HG03354 (cell line): ENCODE measurements at regions not wholly inside any gene's neighbourhood (a gene's known extent, or its start where the extent isn't known, plus 50 kb on each side); places are given as distances from the start of the nearest gene placed in this dataset.

Experiments
- ATAC-seq: cut with Tn5 transposase; IDR thresholded peaks from one replicate; pipeline ENCODE4 v1.9.1; 2021; ENCODE audit warnings: mild to moderate bottlenecking; ENCODE audit not compliant: unreplicated experiment, poor library complexity, severe bottlenecking

DNA sequence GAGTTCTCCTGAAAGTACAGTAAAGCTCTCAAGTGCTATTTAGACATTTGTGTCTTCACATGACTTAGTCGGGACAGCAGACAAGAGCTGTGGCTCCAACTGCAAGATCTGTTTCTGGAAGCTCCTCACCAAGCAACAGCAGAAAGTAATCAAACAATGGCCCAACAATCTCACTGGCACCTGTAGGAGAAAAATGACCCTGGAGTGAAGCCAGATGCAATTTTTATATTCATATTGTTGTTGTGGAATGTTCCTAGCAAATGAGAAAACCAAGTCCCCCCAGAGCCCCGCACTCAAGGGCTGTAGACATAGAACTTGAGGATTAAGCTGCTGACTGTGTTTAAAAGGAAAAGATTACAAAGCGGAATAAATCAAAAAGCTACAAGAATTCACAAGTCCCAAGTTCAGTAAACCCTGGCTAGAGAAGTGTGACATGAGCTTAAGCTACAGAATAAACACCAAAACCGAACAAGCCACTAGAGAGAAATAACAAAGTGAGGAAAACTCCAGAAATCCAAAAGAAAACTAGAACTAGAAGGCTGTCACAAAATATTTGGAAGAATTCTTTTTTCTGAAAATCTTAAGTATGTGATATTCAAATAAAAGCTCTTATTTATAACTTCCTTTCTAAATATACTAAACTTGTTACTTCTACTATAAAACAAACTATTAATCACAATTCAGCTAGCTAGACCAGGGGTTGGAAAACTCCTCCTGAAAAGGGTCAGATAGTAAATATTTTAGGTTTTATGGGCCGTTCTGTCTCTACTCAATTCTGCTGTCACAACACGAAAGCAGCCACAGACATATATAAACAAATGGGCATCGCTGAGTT lies 454.5 kb downstream of the SUCLA2 start:
- ATAC-seq, result no peak

DNA sequence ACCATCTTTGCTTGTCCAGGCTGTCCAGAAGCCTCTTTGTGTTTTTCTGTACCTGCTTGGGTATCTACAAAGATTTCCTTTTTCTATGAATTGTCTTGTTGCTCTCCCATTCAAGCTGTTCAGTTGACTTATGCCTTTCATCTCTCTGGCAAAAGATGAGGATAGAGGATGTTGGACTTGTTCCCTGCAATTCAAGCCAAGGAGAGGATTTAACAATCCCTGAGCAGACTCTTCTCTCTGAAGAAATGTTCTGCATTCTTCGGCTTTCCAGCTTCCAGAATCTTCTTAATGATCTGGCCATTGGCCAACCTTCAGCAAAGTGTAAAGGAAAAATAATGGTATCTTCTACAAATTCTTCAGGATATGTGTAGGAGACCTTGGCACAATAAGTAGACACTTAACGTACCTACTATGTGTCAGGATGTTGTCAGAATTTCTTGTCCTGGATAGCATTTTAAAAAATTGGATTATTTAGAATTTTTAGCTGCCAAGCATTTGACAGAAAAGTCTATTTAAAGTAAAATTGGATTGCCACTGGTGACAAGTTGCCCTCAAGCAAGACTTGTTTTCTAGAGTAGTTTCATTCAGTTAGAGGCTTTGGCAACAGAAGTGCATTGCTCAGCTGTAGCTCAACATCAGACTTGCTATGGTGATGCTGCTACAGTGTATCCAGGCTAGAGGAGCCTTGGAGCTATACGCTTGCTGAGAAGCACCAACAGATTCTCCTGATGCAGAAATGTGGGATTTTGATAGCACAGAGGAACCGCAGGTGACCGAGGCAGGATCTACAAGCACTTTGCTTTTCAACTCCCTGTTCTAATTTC lies 455.7 kb downstream of the SUCLA2 start:
- no peak for ATAC-seq

DNA sequence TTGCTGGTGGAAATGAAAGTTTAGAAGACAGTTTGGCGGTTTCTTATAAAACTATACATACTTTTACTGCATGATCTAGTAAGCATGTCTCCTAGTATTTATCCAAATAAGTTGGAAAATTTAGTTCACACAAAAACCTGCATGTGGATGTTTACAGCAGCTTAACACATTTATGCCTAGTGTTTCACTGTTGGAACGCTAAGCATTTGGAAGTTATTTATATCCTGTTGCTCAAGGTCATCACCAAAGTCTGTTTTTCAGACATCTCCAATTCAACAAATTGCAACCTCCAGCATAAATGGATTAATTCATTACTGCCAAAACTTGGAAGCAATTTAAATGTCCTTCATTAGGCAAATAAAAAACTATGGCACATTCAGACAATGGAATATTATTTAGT lies 461.8 kb downstream of the SUCLA2 start:
- no peak for ATAC-seq

DNA sequence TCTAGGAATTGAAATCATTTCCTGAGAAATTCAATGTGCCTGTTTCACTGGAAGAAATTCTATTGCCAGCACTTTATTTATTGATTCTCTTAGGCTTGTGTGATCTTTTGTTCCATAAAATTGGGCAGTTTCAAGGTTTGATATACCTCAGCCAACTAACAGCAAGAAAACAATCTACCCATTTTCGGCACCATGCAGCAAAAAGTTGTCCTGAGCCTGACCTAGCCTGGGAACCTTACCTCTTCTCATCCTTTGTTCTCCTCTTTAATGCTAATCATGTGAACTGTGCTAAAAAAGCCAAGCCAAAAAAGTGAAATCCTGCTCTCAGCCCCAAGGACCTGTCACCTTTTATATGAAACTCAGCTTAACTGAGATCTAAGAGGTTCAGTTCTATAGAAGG lies 477.3 kb downstream of the SUCLA2 start:
- no peak for ATAC-seq

DNA sequence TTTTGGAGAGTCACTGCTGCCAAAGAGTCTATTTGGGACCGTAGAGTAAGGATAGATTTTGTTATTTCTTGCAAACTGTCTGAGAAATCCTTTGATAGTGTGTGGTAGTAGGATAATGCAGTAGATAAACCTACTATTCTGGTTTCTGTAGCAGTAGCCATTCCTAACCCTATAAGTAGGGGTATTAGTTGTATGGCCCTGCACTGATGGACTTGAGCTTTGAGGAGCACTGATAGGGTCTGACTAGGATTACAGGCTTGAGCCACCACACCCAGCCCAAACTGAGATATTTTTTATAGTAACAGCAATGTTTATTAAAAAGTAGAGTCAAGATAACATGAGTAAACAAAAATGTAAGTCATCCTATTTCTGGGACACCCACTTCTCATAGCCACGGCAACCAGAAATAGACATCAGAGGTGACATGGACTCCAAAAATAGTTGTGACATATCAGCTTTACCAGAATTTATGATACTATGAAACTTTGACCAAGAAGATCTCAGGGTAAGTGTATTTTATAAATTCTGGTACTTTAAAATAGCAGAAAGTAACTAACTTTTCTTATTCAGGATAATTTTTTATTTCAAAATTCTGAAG lies 479.1 kb downstream of the SUCLA2 start:
- no peak for ATAC-seq

DNA sequence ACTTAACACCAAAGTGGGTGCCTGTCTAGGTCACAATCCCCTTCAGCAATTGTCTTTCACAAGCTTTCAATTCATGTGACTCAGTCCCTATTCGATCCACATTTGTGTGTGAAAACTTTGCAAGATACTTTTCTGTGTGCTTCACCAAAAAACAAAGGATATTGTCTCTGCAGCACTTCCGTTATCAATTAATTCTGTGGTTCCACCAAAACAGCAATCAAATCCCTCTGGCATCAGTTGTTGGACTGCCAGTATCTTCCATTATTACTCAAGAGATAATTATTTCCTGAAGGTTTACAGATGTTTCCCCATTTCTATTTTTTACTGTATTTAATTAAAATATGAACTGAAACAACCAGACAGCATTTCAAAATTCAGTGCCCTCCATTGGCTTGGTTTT lies 481.4 kb downstream of the SUCLA2 start:
- no peak for ATAC-seq

DNA sequence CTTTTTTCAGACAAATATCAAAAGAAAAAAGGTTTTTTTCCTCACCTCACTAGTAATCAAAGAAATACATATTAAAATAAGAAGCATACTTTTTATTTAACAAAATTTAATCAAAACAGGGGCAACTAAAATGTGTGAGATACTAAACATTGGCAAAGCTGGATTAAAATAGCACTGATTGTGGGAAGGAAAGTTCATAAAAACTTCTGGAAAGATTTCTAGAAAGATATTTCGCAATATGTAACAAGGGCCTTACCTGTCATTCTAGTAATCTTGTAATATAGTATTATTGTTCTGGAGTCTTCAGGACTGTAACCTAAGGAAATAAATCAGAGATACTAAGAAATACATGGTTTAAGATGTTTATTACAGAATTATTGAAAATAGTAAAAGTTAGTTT lies 482.5 kb downstream of the SUCLA2 start:
- ATAC-seq, result no peak

DNA sequence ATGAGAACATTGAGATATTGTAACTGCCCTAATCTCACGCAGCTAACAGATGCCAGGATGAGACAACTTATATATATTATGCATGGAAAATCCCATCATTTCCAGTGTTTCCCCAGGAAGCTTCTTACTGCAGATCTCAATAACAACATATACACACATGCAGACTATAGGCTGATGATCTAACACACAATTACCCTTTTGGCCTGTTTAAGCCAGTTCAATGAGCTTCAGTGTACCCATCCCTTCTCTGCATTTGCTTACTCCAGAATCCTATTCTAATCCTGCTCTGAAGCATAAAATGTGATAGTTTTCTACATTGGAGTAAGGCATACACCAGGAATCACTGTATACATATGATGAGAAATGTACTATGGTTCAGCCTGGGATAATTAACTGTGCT lies 489.4 kb downstream of the SUCLA2 start:
- no peak for ATAC-seq

DNA sequence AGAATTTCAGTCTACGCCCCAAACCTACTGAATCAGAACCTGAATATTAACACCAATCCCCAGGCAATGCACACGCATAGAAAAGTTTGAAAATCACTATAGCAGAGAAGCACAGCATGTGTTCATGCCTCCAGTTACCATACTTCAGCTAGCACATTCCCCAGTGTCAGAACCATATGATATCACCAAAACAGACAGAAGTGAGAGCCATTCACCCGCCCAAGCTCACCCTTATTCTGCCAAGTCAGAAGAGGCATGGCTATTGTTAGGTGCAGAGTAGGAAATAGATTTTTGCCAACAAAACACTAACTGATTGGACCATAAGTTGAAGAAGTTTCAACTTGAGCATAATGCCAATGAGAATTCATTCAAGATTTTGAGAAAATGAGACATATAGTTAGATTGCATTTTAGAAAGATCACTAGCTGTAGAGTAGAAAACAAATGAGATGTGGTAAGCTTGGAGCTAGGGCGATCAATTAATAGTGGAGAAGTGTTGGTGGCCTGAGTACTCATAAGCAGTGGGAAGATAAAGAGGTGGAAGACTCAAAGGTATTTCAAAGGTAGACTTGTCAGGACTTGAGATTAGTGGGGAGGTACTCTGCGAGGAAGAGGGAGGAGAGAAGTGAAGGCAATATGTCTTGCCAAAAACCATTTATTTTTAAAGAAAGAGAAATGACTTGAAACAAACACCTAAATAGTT lies 492.4 kb downstream of the SUCLA2 start:
- ATAC-seq, result no peak

DNA sequence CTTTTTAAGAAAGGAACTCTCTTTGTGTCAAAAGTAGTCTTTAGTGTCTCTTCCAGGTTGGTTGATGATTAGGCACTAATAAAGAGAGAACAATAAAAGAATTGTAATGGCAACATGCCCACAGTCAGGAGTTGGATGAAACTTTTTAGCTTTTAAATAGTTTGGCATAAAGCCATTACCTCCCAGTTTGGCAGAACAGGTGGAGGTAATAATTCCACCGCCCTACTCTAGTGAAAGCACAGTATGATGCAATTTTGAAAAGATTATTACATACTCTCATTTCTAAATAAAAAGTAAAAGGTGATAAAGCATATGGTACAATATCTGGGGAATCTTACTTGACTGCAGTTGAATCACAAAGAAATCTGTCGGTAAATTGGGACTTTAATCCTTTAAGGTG lies 497.6 kb downstream of the SUCLA2 start:
- ATAC-seq, result no peak

DNA sequence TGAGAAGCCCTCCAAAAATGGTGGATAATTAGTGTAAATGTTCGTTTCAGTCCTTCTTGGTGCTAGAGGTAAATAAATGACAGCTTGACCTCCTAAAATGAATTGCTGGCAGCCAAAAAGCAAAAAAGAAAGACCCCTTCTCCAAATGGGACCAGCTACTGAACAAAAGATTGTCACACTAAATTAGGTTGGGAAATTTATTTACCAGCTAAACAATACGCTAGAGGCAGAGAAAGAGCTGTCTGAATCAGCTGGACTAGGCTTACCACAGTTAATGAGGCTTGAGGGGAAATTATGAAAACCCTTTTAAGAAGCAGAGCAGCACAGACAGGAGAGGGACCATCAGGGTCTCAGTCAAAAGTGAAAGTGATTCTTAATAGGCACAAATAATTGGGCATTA lies 498.9 kb downstream of the SUCLA2 start:
- ATAC-seq, result no peak

DNA sequence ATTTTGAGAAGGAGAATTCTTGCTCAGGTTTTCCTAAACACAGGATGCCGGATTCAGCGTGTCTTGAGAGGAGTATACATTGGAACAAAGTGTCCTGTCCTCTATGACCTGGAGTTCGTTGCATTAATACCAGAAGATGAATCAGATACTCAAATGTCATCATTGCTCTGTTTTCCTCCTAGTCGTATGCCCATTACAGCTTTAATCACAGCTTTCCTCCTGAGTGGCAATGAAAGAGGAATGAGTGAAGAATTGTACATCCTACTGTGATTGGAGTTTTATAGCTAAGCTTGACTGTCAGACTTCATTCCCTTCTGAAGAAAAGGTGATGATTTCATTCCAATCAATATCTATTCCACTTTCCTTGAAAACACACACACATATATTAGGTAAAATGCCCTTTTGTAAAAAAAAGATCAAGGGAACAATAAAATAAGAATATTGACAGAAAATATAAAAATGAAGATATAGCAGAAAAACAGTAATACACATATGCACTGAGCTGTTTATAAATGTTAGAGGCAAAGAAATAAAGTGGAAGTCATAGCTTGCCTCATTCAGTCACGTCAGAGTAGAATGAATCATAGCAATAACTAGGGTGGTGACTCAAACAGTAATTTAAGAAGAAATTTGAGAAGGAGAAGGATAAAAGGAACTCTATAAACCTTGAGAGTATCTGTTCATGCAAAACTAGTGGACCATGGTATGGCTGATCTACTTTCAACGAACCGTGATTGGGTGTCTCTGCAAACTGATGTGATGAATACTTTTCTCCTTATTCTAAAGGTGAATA lies 501.5 kb downstream of the SUCLA2 start:
- ATAC-seq, result no peak

DNA sequence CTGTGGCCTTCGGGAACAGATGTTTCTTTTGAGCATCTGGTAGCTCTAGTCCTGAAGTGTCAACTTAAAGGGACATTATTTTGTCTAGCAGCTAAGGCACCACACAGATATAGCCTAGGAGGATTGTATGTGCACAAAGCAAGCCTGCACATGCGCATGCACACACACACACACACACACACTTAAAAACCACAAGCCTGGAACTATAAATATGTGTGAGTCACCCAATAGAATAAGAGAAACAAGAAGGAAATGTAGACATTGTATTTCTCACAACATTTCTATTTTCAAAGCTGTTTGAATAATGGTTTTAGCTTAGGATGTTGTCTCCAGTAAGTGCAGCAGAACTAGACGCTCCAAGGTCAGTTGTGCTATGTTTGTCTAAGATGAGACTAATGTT lies 516.5 kb downstream of the SUCLA2 start:
- no peak for ATAC-seq

DNA sequence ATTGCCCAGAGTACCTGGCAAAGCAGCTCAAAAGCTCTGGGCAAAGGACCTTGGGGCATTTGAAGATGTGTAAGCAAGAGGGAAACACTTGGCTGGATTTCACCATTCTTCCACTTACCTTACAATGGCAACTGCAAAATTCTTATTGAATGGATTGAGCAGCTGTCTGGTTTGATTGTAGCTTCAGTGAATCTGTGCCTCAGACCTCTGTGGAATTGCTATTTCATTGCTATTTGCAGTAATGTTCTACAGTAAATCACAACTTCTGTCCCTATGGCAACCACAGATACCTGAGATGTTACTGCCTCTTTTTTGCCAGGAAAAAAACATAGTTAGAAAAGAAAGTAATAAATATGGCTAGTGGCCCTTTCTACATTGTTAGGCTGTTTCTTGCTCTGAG lies 519.5 kb downstream of the SUCLA2 start:
- no peak for ATAC-seq

DNA sequence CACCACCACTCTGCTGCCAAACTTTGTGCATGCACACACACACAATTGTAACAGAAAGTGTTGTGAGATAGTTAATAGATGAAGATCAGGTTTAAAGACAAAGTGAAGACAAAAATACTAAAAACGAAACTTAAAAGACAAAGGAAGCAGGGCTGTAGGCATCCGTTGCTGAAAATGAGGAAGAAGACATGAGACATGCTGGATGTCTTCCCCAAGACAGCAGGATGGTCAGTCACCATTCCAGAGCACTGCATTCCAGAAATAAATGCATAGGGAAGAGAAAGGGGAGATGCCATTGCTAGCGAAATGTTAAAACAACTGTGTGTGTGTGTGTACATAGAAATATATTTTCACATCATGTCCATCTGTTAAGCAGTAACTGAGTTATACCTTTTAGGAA lies 520.1 kb downstream of the SUCLA2 start:
- no peak for ATAC-seq

DNA sequence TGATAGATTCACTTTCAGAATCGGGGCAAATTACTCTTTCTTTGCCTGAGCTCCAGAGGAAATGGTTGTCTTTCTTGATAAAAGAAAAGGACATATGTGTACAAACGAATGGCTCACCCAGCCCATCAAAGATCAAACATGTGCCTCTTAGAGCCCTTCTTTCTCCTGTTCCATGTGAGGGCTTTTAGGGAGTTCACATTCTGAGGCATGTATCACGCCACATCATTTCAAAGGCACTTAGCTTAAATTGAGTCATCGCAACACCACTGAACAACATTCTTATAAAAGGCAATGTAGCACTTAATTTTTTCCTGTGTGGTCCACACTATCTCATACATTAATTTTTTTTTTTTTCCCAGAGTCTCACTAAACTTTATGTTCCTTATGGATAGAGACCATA lies 521.0 kb downstream of the SUCLA2 start:
- ATAC-seq, result no peak

DNA sequence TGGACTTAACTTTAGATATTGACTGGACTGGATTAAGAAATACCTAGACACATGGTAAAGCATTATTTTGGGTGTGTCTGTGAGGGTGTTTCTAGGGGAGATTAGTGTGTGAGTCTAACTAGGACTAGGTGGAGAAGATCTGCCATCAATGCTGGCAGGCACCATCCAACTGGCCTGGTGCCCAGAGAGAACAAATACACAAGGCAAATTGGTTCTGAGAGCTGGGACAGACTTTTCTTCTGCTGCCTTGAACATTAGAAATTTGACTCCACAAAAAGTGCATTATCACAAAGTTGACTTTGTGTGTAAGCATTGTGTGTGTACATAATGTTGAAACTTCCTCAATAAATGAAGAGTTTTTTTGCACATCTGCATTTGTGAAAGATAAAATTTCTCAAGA lies 522.1 kb downstream of the SUCLA2 start:
- ATAC-seq, result no peak

DNA sequence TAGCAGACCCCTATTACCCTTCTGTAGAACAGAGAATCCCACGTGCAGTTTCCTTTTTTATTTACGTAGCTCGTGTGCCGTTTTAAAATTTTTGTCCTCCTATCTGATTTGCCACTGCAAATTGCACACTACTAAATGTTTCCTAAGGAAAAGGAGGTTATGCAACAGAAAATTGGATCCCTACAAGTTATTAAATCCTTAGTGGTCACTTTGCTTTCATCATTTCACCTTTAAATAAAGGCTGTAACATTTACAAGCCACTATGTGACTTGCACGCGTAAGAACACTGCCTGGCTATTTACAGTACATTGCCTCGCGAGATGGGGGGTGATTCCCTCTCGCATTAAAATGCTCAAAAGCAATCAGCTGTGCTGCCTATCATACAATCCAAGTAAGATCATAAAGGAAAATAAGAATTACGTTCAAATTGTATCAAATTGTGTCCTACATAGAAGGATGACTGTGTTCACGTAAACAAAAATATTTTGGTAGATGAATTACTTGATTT lies 525.6 kb downstream of the SUCLA2 start:
- ATAC-seq, result no peak

DNA sequence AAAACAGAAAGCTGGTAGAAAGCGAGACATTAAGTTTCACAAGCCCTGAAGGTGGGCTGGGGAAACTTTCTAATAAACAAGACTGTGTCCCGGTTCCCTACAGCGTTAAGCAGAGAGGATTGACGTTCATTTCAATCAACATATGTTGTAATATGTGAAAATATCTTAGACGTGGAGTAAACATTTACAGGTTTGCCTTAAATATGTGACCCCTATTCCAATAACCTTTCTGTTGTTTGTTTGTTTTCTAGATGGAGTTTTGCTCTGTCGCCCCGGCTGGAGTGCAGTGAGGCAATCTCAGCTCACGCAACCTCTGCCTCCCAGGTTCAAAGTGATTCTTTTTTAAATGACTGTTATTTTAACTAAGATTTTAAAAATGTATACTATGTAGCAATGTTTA lies 526.2 kb downstream of the SUCLA2 start:
- ATAC-seq, result no peak
